Activated naive CD4-positive, alpha-beta T cell treated with anti-CD3 and anti-CD28 coated beads, Interleukin-2, amount 50 U/mL, for 24 hours (primary cell): ENCODE measurements at regions not wholly inside any gene's neighbourhood (a gene's known extent, or its start where the extent isn't known, plus 50 kb on each side); places are given as distances from the start of the nearest gene placed in this dataset.
A peak's percentile ranks its signal among the peaks of the same experiment; 100 is the strongest.
"Not testable (repeated sequence)": the region's sequence is repeated elsewhere in the genome, so short reads cannot be mapped to it uniquely, and the experiment has no call there.

ENCODE experiments used
- H3K27ac Mint-ChIP-seq: one replicate; pipeline ENCODE4 v1.8.0; 2021; ENCODE audit warnings: mild to moderate bottlenecking, mixed read lengths
- H3K27me3 Mint-ChIP-seq: one replicate; pipeline ENCODE4 v1.8.0; 2021; ENCODE audit warnings: mixed read lengths
- H3K36me3 Mint-ChIP-seq: one replicate; pipeline ENCODE4 v1.8.0; 2021; ENCODE audit warnings: mixed read lengths
- H3K4me1 Mint-ChIP-seq: one replicate; pipeline ENCODE4 v1.8.0; 2021; ENCODE audit warnings: mixed read lengths
- H3K4me3 Mint-ChIP-seq: one replicate; pipeline ENCODE4 v1.8.0; 2021; ENCODE audit warnings: mild to moderate bottlenecking, mixed read lengths
- H3K9me3 Mint-ChIP-seq: one replicate; pipeline ENCODE4 v1.8.0; 2021; ENCODE audit warnings: mixed read lengths

DNA sequence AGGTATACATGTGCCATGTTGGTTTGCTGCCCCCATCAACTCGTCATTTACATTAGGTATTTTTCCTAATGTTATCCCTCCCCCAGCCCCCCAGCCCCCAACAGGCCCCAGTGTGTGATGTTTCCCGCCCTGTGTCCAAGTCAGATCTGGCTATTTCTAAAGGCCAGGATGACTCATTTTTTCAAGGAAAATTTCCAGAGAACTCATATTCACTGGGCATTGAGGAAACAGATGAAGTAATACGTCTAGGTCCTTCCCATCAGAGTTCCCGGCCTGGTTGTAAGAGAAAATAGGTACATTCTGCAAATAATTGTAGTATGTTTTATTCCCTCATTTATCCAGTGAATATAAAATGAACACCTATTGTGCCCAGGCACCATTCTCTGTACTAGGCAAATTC lies 345.2 kb downstream of the BCL11B start:
- H3K4me3 Mint-ChIP-seq = no peak overlapping the region
- H3K27ac Mint-ChIP-seq = no peak overlapping the region
- H3K27me3 Mint-ChIP-seq = no peaks in the 10 kb centered on the region
- peaks cover 68% of the 10 kb centered on the region for H3K4me1 Mint-ChIP-seq
- H3K36me3 Mint-ChIP-seq = peaks cover 9% of the 10 kb centered on the region
- H3K9me3 Mint-ChIP-seq = peaks cover 10% of the 10 kb centered on the region

DNA sequence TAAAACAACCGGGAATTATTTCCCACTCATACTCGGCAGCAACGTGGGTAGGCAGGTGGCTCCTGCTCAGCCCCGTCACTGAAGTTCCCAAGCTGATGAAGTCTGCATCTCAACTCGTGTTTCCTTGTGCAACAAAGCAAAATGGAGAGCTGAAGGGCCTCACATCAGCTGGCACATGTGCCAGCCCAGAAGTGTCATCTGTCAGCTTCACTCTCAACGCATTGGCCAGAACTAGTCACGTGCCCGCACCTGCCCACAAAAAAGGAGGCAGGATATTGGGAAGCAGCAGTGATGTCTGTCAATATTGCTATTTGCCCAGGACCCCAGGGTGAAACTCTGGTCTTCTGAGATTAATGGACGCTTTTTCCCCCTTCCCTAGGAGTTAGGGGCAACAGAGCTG lies 344.0 kb downstream of the BCL11B start:
- Mint-ChIP-seq H3K36me3 (no peaks in the 10 kb centered on the region), H3K4me1 (peaks cover 80% of the 10 kb centered on the region), H3K4me3 (no peak overlapping the region), H3K27ac (peak overlapping the region; percentile 78), H3K9me3 (no peaks in the 10 kb centered on the region), H3K27me3 (no peaks in the 10 kb centered on the region)

DNA sequence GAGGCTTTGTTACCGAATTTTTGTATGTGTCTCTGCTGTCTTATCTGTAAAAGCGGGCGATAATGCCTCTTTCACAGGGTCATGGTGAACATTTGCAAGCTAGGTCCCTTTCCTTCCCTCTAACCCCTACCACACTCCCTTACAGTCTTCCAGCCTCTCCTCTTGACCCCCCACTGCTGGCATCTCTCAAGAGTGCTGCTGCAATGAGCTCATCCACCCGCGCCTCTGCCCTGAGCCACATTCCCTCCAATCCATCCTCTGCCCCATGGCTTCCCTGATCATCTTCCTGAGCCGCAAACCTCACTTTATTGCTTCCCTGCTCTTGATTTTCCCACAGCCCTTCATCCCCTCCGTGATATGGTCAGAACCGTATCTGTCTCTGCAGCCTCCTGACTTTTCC lies 343.6 kb downstream of the BCL11B start:
- H3K4me1 Mint-ChIP-seq = peaks cover 84% of the 10 kb centered on the region

DNA sequence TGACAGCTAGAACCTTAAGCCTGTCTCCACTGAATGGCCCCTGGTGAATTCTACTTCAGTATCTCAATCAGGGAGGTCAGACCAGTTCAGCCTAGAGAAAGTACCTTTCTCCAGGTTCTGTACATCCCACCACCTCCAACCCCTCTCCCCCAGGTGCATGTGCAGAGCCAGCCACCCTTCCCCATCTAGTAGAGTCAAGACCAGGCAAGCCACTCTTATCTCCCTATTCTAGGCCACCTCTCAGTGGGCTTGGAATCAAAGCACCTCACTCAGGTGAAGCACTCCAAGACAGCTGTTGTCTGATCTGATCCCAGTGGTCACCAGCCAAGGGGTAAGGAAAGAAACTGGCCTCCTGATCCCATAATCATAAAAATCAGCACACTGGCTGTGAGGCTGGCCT lies 340.9 kb downstream of the BCL11B start:
- peak overlapping the region; percentile 76 for H3K4me3 Mint-ChIP-seq
- peaks cover 7% of the 10 kb centered on the region for H3K36me3 Mint-ChIP-seq
- peak overlapping the region; percentile 94 for H3K27ac Mint-ChIP-seq
- no peaks in the 10 kb centered on the region for H3K9me3 Mint-ChIP-seq
- H3K27me3 Mint-ChIP-seq = no peaks in the 10 kb centered on the region
- peaks cover 94% of the 10 kb centered on the region for H3K4me1 Mint-ChIP-seq

More for the DNA sequence above, 343.6 kb downstream of the BCL11B start:
- H3K27me3 Mint-ChIP-seq = no peaks in the 10 kb centered on the region
- no peaks in the 10 kb centered on the region for H3K9me3 Mint-ChIP-seq
- H3K27ac Mint-ChIP-seq = peak overlapping the region; percentile 26
- H3K4me3 Mint-ChIP-seq = no peak overlapping the region
- no peaks in the 10 kb centered on the region for H3K36me3 Mint-ChIP-seq

DNA sequence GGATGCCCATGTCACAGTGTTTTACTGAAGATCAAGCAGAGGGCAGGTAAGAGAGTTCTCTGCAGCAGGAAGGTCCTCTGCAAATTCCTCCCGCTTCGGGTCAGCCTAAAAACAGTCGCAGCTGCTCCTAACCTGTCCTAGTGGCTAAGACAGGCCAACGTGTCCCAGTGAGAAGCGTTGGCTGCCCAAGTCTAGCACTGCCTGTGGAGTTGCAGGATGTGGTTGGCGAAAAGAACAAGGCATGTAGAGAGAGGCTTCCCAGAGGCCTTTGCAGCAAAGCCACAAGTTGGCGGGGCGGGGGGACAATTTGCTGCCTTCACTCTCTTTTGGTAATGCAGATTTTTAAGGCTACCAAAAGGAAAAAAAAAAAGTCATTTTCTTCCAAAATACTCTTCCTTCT lies 340.1 kb downstream of the BCL11B start:
- H3K27me3 Mint-ChIP-seq = no peaks in the 10 kb centered on the region
- peaks cover 94% of the 10 kb centered on the region for H3K4me1 Mint-ChIP-seq
- no peaks in the 10 kb centered on the region for H3K9me3 Mint-ChIP-seq
- peak overlapping the region; percentile 94 for H3K27ac Mint-ChIP-seq
- H3K36me3 Mint-ChIP-seq = peaks cover 7% of the 10 kb centered on the region
- peak overlapping the region; percentile 76 for H3K4me3 Mint-ChIP-seq

DNA sequence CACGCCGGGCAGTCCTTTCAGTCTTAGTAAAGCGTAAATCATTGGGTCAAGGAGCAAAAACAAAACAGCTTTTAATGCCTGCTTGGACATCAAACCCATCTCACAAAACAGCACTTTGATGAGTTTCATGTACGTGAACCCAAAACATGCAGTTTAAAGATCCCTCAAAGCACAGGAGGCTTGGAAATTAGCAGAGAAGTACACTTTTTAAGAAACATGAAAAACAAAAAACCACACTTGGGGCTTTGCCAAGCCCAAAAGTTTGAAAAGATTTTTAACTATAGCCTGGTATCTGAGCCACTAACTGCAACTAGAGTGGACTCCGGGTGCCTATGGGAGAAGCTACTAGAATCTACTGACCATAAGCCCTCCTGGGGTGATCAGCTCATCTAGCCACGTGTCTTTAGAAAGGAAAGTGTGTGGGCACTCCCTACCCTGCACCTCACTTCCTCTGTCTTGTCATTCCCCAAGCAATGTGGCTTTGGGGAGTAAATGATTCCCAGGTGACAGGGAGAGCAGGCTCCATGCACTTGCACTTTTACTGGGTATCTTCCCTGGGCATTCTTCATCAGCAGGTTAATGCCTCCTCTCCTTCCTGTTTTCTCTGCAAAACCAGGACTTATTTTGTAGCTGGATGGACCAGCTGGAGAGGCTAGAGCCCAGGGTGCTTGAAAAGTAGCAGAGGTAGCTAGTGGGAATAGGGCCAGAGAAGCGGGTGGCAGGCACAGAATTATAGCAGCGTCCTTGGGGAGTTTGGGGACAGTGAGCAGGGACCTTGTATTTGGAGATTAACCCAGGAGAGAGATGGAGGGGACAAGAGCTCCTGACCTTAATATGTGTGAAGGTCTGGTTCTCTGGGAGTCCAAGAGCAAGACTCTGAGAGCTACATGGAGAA lies 339.3 kb downstream of the BCL11B start:
- Mint-ChIP-seq H3K27me3 (no peaks in the 10 kb centered on the region), H3K4me1 (peaks cover 95% of the 10 kb centered on the region), H3K27ac (peak overlapping the region; percentile 94), H3K36me3 (peaks cover 9% of the 10 kb centered on the region), H3K9me3 (no peaks in the 10 kb centered on the region), H3K4me3 (peak overlapping the region; percentile 76)

DNA sequence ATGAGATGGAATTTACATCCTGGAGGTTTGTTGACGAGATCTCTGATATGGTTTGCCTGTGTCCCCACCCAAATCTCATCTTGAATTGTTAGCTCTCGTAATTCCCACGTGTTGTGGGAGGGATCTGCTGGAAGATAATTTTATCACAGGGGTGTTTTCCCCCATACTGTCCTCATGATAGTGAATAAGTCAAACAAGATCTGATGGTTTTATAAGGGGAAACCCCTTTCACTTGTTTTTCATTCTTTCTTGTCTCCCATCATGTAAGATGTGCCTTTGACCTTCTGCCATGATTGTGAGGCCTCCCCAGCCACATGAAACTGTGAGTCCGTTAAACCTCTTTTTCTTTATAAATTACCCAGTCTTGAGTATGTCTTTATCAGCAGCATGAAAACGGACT lies 337.4 kb downstream of the BCL11B start:
- H3K27ac Mint-ChIP-seq = peak overlapping the region; percentile 77
- peaks cover 97% of the 10 kb centered on the region for H3K4me1 Mint-ChIP-seq
- not testable (repeated sequence) for H3K9me3 Mint-ChIP-seq, H3K36me3 Mint-ChIP-seq, H3K27me3 Mint-ChIP-seq
- H3K4me3 Mint-ChIP-seq = peak overlapping the region; percentile 45

DNA sequence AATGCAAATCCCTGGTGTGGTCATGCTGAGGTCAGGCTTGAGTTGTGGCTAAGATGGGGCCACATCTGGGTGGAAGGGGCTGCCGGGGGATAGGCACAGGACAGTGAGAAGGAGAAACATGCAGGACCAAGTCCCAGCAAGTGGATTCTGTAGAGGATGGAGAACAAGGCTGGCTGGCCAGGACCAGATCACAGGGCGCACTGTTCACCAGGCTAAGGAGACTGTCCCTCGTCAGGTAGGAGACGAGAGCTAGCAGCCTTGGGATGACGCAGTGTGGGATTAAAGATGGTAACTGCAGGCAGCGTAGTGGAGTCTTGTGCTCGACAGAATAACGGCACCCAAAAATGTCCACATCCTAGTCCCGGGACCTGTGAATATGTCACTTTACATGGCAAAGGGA lies 336.1 kb downstream of the BCL11B start:
- H3K27me3 Mint-ChIP-seq = no peaks in the 10 kb centered on the region
- no peaks in the 10 kb centered on the region for H3K9me3 Mint-ChIP-seq
- H3K4me3 Mint-ChIP-seq = no peak overlapping the region
- no peak overlapping the region for H3K27ac Mint-ChIP-seq
- peaks cover 98% of the 10 kb centered on the region for H3K4me1 Mint-ChIP-seq
- peaks cover 9% of the 10 kb centered on the region for H3K36me3 Mint-ChIP-seq

DNA sequence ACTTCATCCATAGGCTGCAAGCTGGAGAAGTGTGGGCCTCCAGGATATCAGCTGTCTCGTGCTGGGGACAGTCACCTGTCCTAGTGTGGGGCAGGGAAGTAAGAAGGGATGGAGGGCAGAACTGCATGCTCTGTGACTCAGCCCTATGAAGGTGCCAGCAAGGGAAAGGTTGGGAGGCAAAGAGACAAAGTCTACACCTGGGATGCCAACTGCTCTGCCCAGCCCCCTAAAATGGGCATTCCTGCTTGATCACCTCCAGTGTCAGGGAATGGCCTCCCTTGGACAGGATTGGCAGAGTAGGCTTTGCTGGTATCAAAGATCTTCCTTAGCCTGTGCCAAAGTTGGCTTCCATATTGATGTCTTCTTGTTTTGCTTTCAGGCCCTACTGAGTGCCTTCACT lies 335.0 kb downstream of the BCL11B start:
- Mint-ChIP-seq H3K4me1 (peaks cover 87% of the 10 kb centered on the region), H3K27me3 (no peaks in the 10 kb centered on the region), H3K27ac (no peak overlapping the region), H3K9me3 (no peaks in the 10 kb centered on the region), H3K4me3 (no peak overlapping the region), H3K36me3 (peaks cover 9% of the 10 kb centered on the region)

DNA sequence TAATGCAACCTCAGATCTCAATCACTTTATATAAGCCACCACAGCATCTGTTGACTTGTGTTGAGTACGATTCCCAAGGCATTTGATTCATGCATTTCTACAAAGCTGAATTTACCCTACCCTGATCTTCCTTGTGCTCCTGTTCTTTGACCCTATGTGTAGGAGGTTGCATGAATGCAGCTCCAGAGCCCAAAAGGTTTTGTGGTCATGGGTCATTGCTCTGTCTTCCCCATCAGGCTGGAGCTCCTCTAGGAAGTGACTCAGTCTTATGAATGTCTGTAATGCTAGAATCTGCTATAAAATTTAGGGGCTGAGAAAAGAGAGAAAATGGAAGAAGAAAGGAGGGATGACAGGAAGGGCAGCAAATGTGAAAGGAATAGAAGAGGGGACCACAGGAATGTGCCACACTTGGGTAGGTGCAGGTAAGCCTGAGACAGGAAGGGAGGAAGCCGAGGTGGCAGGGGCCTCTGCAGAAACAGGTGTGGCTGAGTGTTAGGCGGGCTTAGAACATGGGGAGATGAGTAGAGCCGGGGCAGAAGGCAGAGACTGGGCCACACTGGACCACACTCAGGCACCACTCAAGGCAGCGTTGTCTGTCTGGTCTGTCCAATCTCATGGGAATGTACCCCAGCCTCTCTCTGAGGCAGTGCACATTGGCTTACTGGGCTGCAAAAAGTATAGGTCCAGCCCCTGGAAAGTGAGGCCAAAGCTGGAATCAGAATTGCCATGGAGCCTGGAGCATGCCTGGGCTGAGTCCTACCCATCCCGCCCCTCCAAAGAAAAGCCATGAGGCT lies 334.1 kb downstream of the BCL11B start:
- no peak overlapping the region for H3K27ac Mint-ChIP-seq
- H3K4me1 Mint-ChIP-seq = peaks cover 83% of the 10 kb centered on the region
- no peaks in the 10 kb centered on the region for H3K27me3 Mint-ChIP-seq
- peak overlapping the region; percentile 11 for H3K4me3 Mint-ChIP-seq
- no peaks in the 10 kb centered on the region for H3K9me3 Mint-ChIP-seq
- peaks cover 9% of the 10 kb centered on the region for H3K36me3 Mint-ChIP-seq

DNA sequence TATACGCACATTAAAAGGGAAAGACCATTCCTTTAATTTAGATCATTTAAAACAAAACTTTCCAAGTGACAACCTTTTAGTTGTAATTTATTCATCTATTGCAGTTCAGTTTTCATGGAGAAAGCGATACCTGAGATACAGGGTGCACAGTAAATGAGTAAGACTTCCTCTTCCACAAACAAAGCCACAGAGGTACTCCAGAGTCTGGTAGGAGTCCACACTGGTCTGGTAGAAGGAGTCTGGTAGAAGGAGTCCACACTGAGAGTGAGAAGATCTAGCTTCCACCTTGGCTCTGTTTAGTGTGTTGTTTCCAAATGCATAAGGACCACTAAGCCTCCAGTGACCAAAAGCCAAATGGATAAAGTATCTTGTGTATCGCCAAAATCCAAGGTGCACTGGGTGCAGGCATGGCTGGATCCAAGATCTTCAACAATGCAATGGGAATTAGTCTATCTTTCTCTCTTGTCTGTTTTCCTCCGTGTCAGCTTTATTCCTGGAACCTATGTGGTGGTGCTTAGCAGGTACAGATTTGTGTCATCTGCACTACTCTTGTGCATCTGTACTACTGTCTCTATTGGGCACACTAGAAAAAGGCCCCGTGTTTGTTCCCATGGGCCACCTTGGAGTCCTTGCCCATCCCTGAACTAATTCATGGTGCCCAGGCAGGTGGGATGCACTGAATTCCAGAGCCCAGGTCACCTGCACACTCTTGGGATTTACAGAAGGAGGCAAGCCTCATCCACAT lies 331.1 kb downstream of the BCL11B start:
- Mint-ChIP-seq H3K27ac (no peak overlapping the region), H3K9me3 (no peaks in the 10 kb centered on the region), H3K36me3 (peaks cover 2% of the 10 kb centered on the region), H3K27me3 (no peaks in the 10 kb centered on the region), H3K4me1 (peaks cover 53% of the 10 kb centered on the region), H3K4me3 (no peak overlapping the region)

DNA sequence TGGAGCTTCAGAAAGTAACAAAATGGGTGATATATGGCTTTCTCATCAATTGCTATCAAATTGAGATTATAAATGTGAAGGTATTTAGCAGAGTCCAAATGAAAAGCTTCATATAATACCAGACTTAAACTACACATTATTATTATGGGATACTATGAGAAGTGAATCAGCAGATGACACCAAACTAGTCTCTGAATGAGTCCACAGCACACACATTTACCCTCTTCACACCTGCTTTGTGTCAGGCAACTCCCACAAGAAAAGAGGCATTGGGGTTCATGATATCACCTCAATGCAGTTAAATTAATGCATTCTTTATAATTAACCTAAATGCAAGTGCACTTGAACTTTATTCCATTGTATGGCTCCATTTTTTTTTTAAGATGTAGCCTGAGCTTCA lies 330.5 kb downstream of the BCL11B start:
- Mint-ChIP-seq H3K27ac (no peak overlapping the region), H3K4me1 (peaks cover 49% of the 10 kb centered on the region), H3K4me3 (no peak overlapping the region), H3K9me3 (no peaks in the 10 kb centered on the region), H3K36me3 (peaks cover 2% of the 10 kb centered on the region), H3K27me3 (no peaks in the 10 kb centered on the region)

DNA sequence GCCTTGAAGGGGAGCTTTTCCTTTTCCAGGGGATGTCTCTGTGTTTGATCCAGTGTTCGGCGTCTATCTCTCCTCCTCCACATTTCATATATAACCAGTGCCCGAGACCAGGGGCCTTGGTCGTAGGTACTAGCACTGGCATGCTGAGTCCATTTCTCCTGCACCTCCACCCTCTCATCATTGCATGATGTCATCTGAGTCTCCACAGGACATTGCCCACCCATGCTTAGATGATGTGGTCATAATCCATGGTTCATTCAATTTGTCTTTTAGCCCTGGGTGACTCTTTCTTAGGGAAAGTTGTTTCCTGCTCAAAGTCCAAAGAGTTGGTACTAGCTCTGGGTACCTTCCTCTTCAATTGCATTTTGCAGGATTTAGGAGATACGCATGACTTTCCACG lies 328.1 kb downstream of the BCL11B start:
- no peak overlapping the region for H3K27ac Mint-ChIP-seq
- no peaks in the 10 kb centered on the region for H3K27me3 Mint-ChIP-seq
- H3K4me1 Mint-ChIP-seq = peaks cover 40% of the 10 kb centered on the region
- no peaks in the 10 kb centered on the region for H3K9me3 Mint-ChIP-seq
- H3K4me3 Mint-ChIP-seq = no peak overlapping the region
- H3K36me3 Mint-ChIP-seq = no peaks in the 10 kb centered on the region

DNA sequence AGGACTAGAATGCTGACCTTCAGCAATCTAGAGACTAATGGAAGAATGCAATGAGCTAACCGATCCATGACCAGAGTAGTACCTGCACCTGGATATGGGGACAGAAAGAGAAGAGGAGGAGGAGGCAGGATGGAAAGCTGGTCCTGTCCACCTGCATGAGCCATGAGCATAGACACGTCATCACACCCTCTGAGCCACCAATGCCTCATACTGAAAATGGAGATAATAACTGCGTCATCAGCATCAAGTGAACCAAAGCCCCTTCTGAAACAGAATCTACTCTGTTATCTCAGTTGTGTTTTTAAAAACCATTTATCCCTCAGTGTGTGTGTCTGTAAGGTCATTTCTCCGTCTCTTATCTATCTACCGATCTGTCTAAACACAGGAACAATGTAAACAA lies 327.0 kb downstream of the BCL11B start:
- Mint-ChIP-seq H3K27ac (no peak overlapping the region), H3K4me3 (no peak overlapping the region), H3K9me3 (no peaks in the 10 kb centered on the region), H3K36me3 (no peaks in the 10 kb centered on the region), H3K27me3 (no peaks in the 10 kb centered on the region), H3K4me1 (peaks cover 29% of the 10 kb centered on the region)

DNA sequence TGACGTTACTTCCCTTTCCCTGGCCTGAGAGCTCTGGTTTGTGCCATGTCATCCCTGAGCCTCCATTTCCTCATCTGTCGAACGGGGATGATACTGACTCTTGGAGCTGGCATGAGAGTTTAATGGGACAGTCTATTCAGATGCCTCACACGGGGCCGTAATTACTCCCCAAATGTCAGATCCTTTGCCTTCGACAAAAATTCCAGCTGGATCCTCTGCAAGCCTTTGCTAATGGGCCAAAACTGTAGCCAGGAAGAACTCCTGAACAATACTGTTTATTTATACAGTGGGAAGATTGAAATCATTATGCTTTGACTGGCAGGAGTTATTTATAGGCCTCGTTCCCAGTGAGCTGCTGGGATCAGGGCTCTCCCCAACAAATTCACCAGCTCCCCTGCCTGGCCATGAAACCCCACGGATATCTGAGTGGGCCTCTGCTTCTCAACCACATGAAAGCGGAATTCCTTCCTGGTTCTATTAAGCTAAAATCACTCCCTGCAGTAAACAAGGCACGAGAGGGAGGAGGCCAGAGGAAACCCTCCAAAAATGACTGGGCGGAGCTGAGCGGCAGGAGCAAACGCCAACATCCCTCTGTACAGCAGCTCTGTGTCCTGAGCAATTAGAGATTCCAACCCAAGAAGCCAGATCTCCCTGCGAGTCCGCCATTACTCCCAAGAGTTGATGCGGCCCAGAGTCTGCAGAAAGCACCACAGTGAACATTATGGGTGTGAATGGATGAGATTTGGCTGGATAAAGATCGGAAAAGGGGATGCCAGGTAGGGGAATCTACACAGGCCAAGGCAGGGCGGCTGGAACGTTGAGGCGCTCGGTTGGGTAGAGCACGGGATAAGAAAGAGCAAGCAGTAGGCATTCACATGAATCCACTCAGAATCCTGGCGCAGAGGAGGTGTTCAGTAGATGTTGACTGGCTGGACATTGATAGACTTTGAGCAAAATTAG lies 326.1 kb downstream of the BCL11B start:
- no peaks in the 10 kb centered on the region for H3K36me3 Mint-ChIP-seq
- H3K4me1 Mint-ChIP-seq = peaks cover 21% of the 10 kb centered on the region
- H3K9me3 Mint-ChIP-seq = no peaks in the 10 kb centered on the region
- H3K27ac Mint-ChIP-seq = peak overlapping the region; percentile 80
- no peaks in the 10 kb centered on the region for H3K27me3 Mint-ChIP-seq
- no peak overlapping the region for H3K4me3 Mint-ChIP-seq
